Fibroblast of villous mesenchyme (primary cell): ENCODE measurements at regions not wholly inside any gene's neighbourhood (a gene's known extent, or its start where the extent isn't known, plus 50 kb on each side); places are given as distances from the start of the nearest gene placed in this dataset.

Experiments used
- DNase-seq: peaks from one replicate; pipeline ENCODE4 v3.0.0-alpha.2; 2010; ENCODE audit warnings: low read depth
- H3K4me3 ChIP-seq: 2 replicates; pipeline ENCODE4 v1.5.1; 2011; ENCODE audit warnings: low read depth, mild to moderate bottlenecking, low read length
- CTCF ChIP-seq: IDR thresholded peaks from 2 replicates; pipeline ENCODE4 v1.5.1; 2012; ENCODE audit warnings: low read depth, mild to moderate bottlenecking, low read length; ENCODE audit not compliant: insufficient read depth

DNA sequence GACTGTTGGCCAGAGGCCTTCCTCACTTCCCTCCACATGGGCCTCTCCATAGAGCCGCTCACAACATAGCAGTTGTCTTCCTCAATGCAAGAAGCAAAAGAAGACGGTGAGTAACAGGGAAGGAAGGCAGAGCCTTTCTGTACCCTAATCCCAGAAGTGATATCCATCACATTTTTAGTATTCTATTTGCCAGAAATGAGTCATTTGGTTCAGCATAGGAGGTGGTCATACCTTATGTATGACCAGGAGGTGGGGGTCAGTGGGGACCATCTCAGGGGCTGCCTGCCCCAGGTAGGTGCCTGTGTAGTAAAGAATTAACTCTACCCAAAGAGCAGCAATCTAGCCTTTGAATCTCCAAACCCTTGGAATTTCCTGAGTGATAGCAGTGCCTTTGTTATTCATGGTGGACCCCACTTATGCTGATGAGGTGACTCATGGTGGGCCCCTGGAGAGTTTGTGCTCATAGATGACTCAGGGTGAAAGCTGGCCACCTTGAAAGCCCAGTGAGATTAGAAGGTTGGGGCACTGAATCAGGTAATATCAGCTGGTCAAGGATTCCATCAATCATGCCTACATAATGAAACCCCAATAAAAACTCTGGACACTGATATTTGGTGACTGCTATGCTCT lies 323.9 kb upstream of the IGF1R start:
- DNase-seq, result no peak
- H3K4me3 ChIP-seq, result no peak overlapping the region
- no peak for TF ChIP-seq CTCF

GRCh38 chr15:98326804-98327203 lies 321.5 kb upstream of the IGF1R start:
- H3K4me3 ChIP-seq, result no peak overlapping the region
- no peak for TF ChIP-seq CTCF
- DNase-seq, result no peak

DNA sequence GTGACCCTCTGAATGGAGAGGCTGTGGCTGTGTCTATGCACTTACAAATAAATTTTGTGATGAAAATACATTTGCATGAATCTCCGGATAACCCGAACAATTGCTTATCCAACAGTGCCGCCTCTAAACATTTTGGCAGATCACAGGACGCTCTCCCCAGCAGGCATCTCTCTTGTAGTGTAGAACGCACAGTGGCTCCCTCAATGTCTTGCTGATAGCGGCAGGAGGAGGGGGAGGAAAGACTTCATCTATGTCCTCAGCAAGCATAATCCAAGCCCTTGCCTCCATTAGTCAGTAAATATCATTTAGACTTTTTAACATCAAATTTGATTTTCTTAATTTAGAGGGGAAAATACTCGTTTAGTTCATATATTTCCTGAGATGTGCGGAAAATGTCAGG lies 318.1 kb upstream of the IGF1R start:
- DNase-seq, result no peak
- TF ChIP-seq CTCF, result no peak
- H3K4me3 ChIP-seq, result no peak overlapping the region

DNA sequence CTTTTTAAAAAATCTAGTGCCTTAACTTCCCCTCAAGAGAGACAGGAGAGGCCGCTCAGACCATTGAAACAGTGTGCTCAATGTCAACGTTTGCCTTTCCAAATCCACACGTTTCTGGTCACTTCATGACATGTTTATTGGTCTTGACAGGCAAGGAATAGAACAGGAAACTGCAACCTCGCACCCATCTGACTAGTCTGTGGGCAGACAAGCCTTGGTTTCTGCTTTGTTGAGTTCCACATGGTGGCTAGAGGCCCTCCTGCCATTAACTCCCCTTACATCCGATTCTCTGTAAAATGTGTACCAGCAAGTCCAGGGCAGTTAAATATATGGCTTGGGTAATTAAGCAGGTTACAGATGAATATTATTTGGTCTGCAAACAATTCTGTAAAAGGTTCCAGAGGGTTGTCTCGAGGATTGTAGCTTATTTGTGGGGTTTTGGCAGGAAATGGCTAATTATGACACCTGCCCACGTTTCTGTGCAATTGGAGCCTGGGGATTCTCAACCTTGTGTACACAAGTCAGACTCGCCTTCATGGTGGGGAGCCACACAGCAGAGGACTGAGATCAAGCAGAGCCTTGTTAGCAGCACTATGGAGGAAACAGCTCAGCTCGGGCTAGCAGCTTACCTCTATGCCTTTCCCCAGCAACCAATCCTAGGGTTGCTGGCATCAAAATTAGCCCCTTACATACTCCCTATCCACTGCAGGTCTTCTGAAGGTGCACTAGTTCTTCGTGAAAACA lies 317.5 kb upstream of the IGF1R start:
- TF ChIP-seq CTCF, result no peak
- DNase-seq, result no peak
- H3K4me3 ChIP-seq, result no peak overlapping the region

GRCh38 chr15:98331676-98332075 lies 316.7 kb upstream of the IGF1R start:
- DNase-seq, result no peak
- H3K4me3 ChIP-seq, result no peak overlapping the region
- no peak for TF ChIP-seq CTCF

DNA sequence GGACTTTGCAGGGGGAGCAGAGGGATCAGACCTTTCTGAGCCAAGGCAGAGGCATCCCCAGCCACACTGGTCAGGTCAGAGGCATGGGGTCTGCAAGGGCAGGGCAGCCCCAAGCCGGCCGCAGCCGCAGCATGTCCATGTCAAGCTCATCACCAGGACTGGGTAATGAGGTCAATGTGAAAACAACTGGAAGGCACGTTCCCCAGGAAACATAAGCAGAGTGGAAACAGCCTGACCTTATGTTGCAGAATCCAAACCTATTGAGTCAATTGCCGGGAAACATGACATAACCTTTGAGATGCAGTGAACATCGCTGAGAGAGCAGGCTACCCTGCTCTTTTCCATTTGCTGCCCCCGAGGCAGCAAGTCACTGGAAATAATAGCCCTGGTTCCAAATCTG lies 315.1 kb upstream of the IGF1R start:
- TF ChIP-seq CTCF, result no peak
- DNase-seq, result no peak
- no peak overlapping the region for H3K4me3 ChIP-seq
